HG03460 (cell line): ENCODE measurements at regions not wholly inside any gene's neighbourhood (a gene's known extent, or its start where the extent isn't known, plus 50 kb on each side); places are given as distances from the start of the nearest gene placed in this dataset.
"Not testable (repeated sequence)": the region's sequence is repeated elsewhere in the genome, so short reads cannot be mapped to it uniquely, and the experiment has no call there.

Experiments used
- ATAC-seq: cut with Tn5 transposase; IDR thresholded peaks from one replicate; pipeline ENCODE4 v1.9.1; 2021; ENCODE audit not compliant: unreplicated experiment

DNA sequence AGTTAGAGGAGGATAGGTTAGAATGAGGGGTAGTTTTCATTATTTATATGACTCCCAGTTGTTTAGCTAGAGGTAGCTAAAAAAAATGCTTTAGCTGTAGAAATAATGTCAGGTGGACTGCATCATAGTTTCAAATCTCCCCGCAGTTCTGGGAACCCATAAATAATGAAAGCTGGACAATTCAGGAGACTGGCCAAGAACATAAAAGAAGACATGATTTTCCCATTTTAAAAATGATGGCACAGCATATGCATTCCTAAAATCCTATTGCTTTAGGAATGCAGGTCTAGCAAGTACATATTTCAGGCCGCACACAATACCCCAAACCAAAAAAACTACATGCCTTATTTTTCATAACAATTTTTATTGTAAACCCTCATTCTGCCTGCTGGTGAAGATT is 143.3 kb downstream of the CTH start:
- no peak for ATAC-seq

DNA sequence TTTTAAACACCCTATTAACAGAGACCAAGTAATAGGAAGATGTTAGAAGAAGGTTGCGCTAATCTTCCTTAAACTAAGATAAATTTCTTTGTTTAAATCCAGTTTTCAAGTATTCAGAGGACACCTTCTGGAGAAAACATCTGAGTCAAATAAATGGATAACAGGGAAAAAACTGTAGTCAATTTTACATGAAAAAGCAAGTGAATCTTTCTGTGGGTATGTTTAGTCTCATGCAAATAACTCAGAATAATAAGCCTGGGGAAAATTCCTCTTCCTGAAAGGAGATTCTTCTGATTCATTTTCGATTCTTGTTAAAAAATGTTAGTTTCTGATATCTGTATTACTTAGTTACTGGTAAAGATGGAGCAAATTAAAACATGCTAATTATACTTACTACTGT is 145.5 kb downstream of the CTH start:
- ATAC-seq, result no peak

DNA sequence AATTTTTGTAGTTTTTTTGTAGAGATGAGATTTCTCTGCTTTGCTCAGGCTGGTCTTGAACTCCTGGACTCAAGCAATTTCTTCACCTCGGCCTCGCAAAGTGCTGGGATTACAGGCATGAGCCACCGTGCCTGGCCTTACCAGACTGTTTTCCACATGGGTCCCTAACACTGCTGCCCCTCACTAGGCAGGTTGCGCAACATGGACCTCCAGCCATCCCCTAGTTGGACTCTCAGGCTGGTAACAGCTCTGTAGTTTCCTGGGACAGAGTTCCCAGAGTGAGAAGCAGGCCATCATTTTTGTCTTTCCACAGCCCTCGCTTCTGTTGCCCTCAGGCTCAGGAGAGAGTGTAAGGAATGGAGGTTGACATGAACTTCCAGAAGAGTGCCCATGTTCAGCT is 156.1 kb downstream of the CTH start:
- ATAC-seq, result no peak

DNA sequence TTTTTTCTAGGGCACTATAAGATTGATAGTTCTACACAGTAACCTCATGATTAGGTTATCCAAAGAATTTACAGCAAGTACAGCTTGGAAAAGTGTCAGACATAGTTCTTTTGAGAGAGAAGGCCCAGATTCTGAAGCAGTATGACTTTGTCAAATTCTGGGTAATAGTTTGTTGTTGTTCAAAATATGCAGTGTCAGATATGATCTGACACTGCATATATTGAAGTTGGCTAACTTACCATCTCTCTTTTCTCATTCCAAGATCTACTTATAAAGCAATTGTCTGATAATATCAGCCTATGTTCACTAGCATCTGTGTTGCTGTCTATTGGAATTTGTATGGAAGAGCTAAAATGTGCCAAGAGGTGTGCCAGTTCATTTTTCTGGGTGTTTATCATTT is 160.1 kb downstream of the CTH start:
- ATAC-seq, result no peak

DNA sequence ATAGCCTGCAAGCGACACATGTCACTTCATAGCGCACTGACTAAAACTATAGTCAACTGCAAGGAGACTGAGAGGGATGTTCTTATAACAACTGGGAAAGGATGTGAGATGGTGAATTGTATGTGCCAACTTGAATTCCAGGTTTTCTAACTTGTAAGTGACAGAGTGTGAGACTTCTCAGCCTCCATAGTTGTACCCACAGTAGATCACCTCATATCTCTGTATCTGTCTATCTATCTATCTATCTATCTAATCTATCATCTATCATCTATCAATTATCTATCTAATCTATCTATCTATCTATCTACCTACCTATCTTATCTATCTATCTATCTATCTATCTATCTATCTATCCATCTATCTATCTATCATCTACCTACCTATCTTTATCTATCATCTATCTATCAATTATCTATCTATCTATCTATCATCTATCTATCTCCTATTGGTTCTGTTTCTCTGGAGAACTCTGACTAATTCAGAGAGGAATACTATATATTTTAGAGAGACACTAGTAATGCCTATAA is 162.3 kb downstream of the CTH start:
- ATAC-seq, result no peak

DNA sequence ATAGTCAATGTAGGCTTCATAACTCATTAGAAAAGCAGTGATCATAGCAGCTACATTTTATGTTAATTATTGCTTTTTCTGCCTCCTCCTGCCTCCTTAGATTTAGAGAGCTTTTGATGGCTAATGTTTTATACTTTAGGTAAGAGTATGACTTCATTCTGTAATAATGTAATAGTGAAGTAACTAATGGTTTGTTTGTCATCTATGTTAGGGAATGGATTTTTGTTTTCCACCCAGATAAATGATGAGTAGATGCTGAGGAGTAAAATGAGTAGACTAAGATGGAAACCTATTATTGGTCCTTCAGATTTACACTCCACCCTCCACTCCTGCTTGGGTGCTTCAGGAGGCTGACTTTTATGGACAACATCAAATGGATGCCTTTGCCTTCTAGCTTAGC is 170.6 kb downstream of the CTH start:
- no peak for ATAC-seq

DNA sequence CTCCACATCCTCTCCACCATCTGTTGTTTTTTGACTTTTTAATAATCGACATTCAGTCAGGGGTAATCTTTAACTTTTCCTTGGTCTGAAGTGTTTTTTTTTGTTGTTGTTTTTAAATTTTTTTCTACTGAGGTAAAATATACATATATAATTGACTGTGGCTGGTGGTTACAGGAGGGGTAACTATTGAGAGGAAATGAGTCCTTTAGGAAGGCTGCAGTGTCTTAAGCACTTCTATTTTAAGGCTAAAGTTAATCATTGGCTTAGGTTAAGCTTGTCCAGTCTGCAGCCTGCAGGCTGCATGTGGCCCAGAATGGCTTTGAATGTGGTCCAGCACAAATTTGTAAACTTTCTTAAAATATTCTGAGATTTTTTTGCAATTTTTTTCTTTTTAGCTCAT is 172.5 kb downstream of the CTH start:
- ATAC-seq, result peak; percentile 90

DNA sequence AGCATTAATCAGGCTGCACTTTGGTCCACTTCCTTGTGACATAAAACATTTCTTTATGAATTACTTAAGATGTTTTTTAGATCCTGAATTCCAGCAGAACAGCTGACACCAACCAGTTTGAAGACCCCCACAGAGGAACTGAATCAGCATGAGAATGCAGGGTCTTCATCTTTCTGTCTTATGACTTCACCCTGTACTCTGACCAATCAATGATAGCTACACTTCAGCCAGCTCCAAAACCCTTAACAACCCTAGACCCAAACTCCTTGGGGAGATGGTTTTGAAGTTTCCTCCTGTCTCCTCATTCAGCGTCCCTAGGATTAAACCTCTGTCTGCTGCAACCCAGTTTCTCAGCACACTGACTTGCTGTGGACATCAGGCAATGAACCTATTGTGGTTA is 175.0 kb downstream of the CTH start:
- ATAC-seq, result no peak

DNA sequence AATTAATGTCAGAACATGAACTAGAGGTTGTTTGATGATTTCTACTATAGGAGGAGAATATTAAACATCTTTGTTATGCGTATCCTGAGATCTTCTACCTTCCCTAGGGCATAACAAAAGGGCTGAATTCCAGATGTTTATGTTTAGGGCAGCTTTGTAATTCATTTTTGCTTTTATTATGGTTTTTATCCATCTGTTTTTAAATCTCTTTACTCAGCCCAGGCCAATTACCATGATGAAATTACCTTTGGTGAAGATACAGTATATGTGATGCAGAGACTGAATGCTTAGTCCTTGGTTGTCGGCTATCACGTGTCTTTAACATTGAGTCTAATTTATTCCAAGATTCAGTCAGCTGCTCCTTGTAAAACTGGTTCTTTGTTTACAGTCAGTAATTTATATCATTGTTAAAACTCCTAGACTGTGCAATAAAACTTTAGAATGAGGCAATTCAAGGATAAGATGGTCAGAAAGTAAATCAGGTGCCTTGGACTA is 176.9 kb downstream of the CTH start:
- no peak for ATAC-seq

DNA sequence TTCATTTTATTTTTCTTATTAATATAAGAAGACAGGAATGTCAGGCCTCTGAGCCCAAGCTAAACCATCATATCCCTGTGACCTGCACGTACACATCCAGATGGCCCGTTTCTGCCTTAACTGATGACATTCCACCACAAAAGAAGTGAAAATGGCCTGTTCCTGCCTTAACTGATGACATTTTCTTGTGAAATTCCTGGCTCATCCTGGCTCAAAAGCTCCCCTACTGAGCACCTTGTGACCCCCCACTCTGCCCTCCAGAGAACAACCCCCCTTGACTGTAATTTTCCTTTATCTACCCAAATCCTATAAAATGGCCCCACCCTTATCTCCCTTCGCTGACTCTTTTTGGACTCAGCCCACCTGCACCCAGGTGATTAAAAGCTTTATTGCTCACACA is 182.5 kb downstream of the CTH start:
- ATAC-seq, result not testable (repeated sequence)

DNA sequence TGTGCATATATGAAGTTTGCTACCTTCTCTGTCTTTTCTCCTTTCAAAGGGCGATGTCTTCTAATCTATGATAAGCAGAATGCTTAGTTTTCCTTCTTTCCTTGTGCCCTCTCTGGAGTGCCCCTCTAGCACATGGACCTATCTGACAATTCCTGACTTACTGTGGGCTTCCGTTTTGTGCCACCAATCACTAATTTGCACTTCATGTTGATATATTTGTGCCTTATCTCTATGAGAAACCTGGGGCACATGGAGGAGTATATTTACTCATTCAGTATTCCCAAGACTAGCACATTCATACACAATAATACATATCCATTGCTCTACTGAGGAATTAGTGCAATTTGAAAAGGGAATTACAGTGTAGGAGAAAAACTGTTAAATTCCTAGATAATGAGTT is 197.7 kb downstream of the CTH start:
- ATAC-seq, result no peak

DNA sequence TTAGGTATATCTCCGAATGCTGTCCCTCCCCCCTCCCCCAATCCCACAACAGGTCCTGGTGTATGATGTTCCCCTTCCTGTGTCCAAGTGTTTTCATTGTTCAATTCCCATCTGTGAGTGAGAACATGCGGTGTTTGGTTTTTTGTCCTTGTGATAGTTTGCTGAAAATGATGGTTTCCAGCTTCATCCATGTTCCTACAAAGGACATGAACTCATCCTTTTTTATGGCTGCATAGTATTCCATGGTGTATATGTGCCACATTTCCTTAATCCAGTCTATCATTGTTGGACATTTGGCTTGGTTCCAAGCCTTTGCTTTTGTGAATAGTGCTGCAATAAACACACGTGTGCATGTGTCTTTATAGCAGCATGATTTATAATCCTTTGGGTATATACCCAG is 199.1 kb downstream of the CTH start:
- ATAC-seq, result not testable (repeated sequence)

DNA sequence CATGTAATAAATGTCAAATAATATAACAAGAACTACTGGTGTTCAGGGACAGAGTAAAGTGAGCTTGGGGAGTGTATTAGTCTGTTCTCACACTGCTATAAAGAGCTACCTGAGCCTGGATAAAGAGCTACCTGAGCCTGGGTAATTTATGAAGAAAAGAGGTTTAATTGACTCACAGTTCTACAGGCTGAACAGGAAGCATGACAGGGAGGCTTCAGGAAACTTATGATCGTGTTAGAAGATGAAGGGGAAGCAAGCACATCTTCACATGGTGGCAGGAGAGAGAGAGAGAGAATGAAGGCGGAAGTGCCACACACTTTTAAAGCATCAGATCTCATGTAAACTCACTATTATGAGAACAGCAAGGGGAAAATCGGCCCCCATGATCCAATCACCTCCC is 205.9 kb downstream of the CTH start:
- no peak for ATAC-seq

DNA sequence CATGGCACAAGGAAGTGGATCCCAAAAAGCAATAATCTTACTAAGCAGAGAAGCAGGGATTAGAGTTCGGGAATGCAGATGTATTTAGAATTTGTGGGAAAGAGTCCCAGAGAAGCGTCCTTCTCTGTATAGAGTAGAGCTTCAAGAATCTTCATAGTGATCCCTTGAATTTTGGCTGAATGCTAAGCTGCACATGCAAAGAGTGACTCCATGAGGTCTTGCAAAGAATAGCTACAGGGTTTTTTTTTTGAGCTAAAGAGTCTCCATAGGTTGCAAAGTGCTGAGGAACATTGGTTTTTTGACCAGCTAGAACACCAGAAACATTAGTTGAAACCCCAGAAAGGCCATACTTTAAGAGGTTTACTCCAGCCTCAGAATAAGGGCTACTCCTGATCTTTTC is 206.7 kb downstream of the CTH start:
- ATAC-seq, result no peak

DNA sequence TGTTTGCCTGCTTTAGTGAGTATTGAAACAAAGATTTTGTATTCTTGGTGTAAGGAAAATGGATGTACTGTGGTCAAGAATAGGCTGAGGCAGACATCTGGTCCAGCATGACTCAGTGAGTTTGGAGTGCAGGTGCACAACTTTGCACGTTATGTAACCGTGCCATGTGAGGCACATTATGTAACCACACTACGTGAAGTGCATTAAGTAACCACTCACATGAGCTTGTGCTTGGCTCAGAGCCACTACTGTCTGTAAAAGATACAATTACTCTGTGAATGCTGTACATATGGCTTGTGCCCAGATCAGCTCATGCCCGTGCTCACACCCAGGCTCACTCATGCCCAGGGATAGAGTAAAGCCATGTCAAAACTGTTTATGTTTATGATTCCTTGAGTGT is 216.8 kb downstream of the CTH start:
- ATAC-seq, result no peak

DNA sequence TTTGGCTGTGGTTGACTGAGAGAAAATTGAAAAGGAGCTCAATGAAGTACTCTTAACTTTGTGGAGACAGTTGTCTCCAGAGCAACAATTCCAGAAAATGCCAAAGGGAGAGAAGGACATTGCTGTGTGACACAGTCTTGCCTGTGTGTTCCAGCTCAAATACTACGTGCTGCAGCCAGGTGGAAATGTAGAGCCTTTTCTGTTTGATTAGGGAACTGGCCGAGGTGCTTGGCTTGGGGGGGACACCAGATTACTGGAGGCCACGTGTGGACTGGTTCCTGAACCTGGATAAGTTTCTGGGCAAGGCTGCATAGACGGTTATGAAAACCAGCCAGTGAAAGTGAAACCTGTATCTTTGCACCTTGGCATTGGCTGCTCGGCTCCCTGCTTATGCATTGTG is 217.9 kb downstream of the CTH start:
- ATAC-seq, result no peak

DNA sequence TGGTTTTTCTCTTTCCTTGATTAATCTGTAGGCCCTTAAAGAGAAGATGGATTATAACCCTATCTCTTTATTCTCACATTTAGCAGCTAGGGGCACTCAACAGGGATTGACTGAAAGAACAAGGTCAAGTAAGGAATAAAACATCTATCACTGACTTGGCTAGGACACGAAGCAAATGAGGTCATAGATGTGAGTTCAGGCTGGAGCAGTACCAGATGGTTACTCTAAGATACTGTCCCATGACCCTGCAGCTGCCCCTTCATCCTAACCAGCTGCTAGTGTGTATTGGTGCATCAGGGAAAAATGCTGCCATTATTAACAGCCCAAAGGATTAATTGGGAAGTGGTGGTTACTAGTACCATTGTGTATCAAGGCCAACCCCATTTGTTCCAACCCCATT is 221.9 kb downstream of the CTH start:
- ATAC-seq, result no peak

DNA sequence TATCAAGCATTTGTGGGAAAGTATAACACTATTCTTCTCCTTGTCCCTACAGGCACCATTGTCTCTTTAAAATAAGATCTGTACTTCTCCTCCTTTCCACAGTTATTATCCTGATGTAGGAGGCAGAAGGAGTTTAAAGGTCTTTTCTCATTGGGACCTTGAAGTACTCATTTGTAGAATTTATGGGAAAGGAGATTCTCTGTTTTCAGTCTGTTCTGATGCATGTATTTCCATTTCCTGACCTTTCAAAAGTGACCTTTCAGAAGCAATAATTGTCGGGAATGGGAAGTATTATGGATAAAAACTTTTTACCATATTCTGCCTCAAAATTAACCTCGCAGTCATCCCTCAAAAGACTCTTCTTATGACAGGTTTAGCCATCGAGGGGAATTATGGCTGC is 224.8 kb downstream of the CTH start:
- ATAC-seq, result no peak

DNA sequence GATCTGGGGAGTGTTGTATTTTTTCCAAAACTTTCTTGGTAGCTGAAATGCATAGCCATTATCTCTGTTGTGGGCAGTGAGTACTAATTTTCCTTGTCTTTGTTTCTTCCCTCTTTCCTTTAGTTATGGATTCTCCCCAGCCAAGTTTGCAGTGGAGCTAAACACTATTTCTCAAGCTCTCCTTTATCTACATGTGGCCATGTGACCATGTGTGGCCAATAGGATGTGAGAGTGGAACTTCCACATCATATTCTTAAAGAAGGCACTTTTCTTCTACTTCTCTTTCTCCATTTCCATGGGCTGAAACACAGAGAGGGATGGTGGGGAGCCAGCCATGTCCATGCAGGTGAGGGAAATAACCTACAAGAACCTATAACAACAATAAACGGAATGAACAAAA is 230.8 kb downstream of the CTH start:
- no peak for ATAC-seq

DNA sequence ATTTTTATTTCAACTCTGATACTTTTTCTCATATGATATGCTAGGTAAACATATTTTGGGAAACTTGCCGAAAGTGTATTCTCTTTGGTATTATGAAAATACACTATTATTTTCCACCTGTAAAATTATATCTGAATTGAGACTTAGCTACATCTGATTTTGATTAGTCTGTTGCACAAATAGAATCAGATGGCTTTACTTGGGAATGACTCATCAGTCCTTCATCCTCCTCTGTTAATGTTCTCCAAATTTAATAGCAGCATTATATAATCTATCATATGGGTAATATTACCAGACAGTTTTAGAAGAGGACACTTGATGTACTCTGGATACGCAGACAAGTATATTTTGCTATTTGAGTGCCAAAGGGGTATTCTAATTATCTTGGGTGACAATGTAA is 245.3 kb downstream of the CTH start:
- no peak for ATAC-seq

DNA sequence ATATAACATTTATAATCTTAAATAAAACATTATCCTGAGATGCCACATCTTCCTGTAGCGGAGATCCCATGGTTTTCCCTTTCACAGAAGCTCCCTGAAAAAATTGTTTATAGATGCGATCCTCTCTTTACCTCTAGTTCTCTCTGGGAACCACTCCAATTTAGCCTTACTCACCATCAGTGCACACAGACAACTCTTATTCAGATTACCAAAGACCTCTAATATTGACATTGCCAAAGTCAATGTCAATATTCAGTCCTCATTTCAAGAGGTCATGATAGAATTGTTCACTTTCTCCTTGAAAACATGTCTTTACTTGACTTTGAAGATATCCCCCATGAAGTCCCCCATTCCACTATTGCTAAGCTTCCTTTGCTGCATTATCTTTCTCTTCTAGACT is 248.8 kb downstream of the CTH start:
- no peak for ATAC-seq

DNA sequence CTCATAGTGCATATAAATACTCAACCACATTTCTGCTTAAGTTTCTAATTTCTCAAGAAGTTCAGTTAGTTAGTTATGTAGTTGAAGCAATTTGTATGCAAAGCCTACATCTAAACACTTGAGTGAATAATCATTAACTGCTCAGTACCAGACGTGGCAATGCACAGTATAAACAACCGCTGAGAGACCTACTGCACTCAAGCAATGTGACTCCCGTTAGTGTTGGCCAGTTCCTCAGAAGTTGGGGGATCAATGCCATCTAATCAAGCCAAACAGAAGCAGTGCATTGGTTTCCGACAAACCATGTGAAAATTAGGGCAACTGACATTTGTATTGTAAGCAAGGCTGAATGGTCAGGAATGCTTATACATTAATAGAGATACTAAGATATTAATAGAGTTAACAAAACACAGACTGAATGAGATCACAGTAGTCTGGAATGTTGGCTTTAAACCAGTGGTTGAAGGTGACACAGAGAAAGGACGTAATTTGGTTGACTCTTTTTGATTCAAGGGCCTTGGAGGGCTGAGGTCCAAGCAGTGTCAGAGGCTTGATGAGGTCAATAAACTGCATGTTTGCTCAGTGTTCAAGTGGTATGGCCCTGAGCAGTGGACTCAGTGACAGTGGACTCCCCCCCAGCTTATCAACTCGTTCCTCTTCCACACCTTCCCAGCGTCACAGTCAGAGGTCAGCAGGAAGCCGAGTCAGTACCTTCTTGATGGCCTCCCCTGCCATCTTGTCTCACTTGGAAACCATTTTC is 255.5 kb downstream of the CTH start:
- no peak for ATAC-seq
